RWPE1 (cell line): ENCODE measurements at regions not wholly inside any gene's neighbourhood (a gene's known extent, or its start where the extent isn't known, plus 50 kb on each side); places are given as distances from the start of the nearest gene placed in this dataset.

Source experiments
- CTCF ChIA-PET: fragments of 350-600 bp; sonication (Branson Sonifier 250); formaldehyde crosslinking; extraction: SDS; loops from one replicate; lab custom pipeline; 2021; lab: Yijun Ruan, JAX
- POLR2A ChIA-PET: fragments of 400-600 bp; formaldehyde crosslinking; extraction: SDS; loops from one replicate; lab custom pipeline; 2020; ENCODE audit warnings: antibody characterized with exemption; ENCODE audit not compliant: low non-redundant PET; lab: Yijun Ruan, JAX
- DNase-seq: peaks from one replicate; pipeline ENCODE4 v3.0.0; 2012; ENCODE audit warnings: low spot score
- H3K27ac ChIP-seq: fragments of 450-650 bp; 2 replicates; pipeline ENCODE4 v1.5.1; 2017
- TF ChIP-seq, protein P1 (sequence below): fragments of 450-650 bp; conservative IDR thresholded peaks from 2 replicates; pipeline ENCODE4 v1.5.1; 2017; ENCODE audit warnings: low read depth, mild to moderate bottlenecking

DNA sequence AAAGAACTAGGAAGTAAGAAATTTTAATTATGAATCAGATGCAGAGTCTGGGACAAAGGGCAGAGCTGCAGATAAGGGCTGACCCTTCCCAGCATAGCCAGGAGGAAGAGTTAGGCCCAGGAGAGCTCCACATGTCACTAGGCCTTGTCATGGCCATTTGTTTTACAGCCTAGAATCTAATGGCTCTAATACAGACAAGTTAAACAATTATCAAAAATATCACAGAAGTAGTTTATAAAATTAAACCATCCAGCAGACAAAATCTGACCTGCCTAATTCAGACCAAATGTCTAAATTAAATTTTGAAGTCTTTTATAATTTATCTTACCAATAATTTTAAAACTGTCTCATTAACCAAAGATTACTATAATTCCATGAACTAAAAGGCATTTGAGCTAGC is 1369.5 kb downstream of the CDH11 start:
- ChIA-PET POLR2A (no interaction called here), CTCF (no interaction called here)
- no peak for DNase-seq
- TF ChIP-seq, protein P1, sequence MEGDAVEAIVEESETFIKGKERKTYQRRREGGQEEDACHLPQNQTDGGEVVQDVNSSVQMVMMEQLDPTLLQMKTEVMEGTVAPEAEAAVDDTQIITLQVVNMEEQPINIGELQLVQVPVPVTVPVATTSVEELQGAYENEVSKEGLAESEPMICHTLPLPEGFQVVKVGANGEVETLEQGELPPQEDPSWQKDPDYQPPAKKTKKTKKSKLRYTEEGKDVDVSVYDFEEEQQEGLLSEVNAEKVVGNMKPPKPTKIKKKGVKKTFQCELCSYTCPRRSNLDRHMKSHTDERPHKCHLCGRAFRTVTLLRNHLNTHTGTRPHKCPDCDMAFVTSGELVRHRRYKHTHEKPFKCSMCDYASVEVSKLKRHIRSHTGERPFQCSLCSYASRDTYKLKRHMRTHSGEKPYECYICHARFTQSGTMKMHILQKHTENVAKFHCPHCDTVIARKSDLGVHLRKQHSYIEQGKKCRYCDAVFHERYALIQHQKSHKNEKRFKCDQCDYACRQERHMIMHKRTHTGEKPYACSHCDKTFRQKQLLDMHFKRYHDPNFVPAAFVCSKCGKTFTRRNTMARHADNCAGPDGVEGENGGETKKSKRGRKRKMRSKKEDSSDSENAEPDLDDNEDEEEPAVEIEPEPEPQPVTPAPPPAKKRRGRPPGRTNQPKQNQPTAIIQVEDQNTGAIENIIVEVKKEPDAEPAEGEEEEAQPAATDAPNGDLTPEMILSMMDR, result no peak
- H3K27ac ChIP-seq, result no peak overlapping the region

DNA sequence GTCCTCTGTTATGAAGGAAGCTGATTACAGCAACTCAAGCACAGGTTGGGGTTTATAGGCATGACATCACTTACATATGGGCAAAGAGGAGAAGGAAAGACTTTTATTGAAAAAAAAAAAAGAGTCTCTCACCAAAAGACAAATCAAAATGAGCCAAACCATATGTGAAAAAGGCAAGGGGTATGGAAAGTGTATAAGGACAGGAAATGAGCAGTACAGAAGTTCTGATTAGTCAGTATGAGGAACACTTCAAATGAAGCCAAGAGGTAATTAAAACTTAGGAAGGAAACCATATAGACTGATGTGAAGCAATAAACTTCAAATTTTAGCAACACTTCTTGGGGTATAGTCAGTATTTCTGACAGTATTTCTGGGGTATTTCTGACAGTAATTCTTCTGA is 1372.6 kb downstream of the CDH11 start:
- DNase-seq, result no peak
- H3K27ac ChIP-seq, result no peak overlapping the region
- ChIA-PET POLR2A (no interaction called here), CTCF (no interaction called here)
- TF ChIP-seq, protein P1, result no peak

DNA sequence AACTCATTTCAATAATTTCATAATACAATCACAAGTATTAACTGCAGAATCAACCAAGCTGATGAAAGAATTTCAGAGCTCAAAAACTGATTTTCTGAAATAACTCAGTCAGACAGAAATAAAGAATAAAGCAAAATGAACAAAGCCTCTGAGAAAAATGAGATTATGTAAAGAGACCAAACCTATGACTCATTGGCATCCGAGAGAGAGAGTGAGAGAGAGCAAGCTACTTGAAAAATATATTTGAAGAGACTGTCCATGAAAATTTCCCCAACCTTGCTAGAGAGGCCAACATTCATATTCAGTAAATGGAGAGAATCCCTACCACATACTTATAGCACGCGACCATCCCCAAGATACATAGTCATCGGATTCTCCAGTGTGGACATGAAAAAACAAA is 1376.4 kb downstream of the CDH11 start:
- TF ChIP-seq, protein P1, result no peak
- ChIA-PET POLR2A (no interaction called here), CTCF (interaction anchor here (0.6 kb wide), 1 partner anchor 1495 kb away, joined by 3 read pairs; no protein-coding TSS in a partner anchor)
- H3K27ac ChIP-seq, result no peak overlapping the region
- DNase-seq, result no peak

DNA sequence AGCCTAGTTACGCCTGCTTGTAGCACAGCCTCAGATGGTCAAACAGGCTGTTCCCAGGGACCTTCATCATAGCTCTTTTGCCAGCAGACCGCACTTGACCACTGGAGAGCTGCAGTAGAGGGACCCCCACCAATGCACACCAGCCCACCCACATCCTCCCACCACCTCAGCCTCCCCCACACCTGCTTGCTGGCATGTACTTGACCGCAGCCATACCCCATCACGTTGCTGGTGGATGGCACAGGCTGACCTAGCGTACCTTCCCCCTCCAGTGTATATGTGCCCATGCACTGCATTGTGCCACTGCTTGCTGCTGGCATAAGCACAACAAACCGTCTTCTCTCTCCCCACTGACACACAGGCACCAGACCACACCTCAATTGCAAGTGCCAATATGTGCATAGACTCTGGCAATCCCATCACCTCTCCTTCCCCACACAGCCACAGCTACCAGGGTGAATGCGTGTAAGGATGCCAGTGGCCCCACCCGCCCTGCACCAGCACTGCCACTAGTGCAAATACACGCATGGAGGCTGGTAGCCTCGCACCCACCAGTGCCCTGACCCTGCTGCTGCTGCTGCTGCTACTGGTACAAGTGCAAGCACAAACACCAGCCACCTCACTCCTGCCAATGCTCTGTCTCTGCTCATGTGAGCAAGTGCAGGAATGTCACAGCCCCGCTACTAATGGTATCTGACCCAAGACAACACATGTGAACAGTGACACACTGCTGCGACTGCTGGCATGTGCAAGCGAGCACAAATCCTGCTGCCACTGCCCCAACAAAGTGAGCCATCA is 1377.6 kb downstream of the CDH11 start:
- no peak for DNase-seq
- TF ChIP-seq, protein P1, result no peak
- H3K27ac ChIP-seq, result no peak overlapping the region
- ChIA-PET CTCF (no interaction called here), POLR2A (no interaction called here)

DNA sequence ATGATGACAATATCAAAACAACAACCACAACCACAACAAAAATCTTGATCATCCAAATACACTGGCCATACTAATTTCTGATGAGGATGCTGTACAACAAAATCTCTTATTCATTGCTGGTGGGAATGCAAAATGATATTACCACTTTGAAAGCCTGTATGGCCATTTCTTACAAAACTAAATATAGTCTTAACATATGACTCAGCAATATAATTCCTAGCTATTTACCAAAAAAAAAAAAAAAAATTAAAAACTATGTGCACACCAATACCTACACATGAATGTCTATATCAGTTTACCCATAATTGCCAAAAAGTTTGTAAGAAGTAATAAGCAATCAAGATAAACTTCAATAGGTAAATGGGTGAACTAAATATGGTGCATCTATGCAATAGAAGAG is 1379.7 kb downstream of the CDH11 start:
- H3K27ac ChIP-seq, result no peak overlapping the region
- ChIA-PET POLR2A (no interaction called here), CTCF (no interaction called here)
- TF ChIP-seq, protein P1, result no peak
- DNase-seq, result no peak

DNA sequence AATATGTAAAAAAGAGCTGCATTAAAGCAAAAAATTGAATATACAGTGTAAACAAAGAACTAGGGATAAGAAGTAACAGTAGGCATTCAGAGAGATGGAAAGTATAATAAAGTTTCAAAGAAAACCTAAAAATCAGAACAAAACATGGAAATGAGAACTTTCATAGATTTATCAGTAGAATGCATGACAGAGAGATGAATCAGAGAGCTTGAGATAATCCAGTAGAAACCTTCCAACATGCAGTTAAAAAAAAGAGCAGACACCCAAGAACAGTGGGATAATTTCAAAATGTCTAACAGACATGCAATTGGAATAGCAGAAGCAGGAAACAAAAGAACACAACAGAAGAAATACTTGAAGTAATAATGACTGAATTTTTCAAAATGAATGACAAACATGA is 1384.2 kb downstream of the CDH11 start:
- ChIA-PET CTCF (no interaction called here), POLR2A (no interaction called here)
- DNase-seq, result no peak
- H3K27ac ChIP-seq, result no peak overlapping the region
- TF ChIP-seq, protein P1, result no peak
